Trophoblast cell (in vitro differentiated cells and primary cell): ENCODE measurements at regions not wholly inside any gene's neighbourhood (a gene's known extent, or its start where the extent isn't known, plus 50 kb on each side); places are given as distances from the start of the nearest gene placed in this dataset.

Experiments used
- DNase-seq, 2 donors: peaks; one replicate each; pipeline ENCODE4 v3.0.0-alpha.2; 2016
- H2AFZ ChIP-seq: 2 replicates; pipeline ENCODE4 v1.6.1; 2013; ENCODE audit warnings: low read length, moderate library complexity, mild to moderate bottlenecking; ENCODE audit not compliant: insufficient read depth, poor library complexity
- H2AK5ac ChIP-seq: 2 replicates; pipeline ENCODE4 v1.6.1; 2013; ENCODE audit warnings: mild to moderate bottlenecking, low read length
- H2BK120ac ChIP-seq: 2 replicates; pipeline ENCODE4 v1.6.1; 2013; ENCODE audit warnings: low read length, mild to moderate bottlenecking, moderate library complexity; ENCODE audit not compliant: insufficient read depth, poor library complexity
- H2BK12ac ChIP-seq: 2 replicates; pipeline ENCODE4 v1.6.1; 2013; ENCODE audit warnings: mild to moderate bottlenecking, low read length, moderate library complexity
- H2BK5ac ChIP-seq: 2 replicates; pipeline ENCODE4 v1.6.1; 2013; ENCODE audit warnings: low read length, low read depth, moderate library complexity, mild to moderate bottlenecking; ENCODE audit not compliant: poor library complexity
- H3K14ac ChIP-seq: 2 replicates; pipeline ENCODE4 v1.6.1; 2013; ENCODE audit warnings: mild to moderate bottlenecking, low read length
- H3K18ac ChIP-seq: 2 replicates; pipeline ENCODE4 v1.6.1; 2013; ENCODE audit warnings: mild to moderate bottlenecking, low read length
- H3K23ac ChIP-seq: 2 replicates; pipeline ENCODE4 v1.6.1; 2013; ENCODE audit warnings: low read length
- H3K27ac ChIP-seq: 2 replicates; pipeline ENCODE4 v1.5.1; 2013; ENCODE audit warnings: low read depth, mild to moderate bottlenecking, inconsistent platforms, low read length, moderate library complexity
- H3K27me3 ChIP-seq: 2 replicates; pipeline ENCODE4 v1.6.1; 2013; ENCODE audit warnings: inconsistent platforms, mild to moderate bottlenecking, low read length, moderate library complexity; ENCODE audit not compliant: insufficient read depth
- H3K36me3 ChIP-seq, 2 experiments: 1 replicate in 1 of 2; 2 replicates in 1 of 2; pipeline ENCODE4 v1.6.1; 2013; ENCODE audit warnings: low read length in 2 of 2, mild to moderate bottlenecking in 2 of 2, moderate library complexity in 1 of 2; ENCODE audit not compliant: insufficient read depth in 2 of 2, control insufficient read depth in 1 of 2
- H3K4ac ChIP-seq: 2 replicates; pipeline ENCODE4 v1.6.1; 2013; ENCODE audit warnings: low read depth, mild to moderate bottlenecking, low read length, moderate library complexity
- H3K4me1 ChIP-seq, 2 experiments: 1 replicate in 1 of 2; 2 replicates in 1 of 2; pipeline ENCODE4 v1.6.1; 2013; ENCODE audit warnings: low read length in 2 of 2, mild to moderate bottlenecking in 2 of 2, moderate library complexity in 1 of 2; ENCODE audit not compliant: insufficient read depth in 2 of 2, control insufficient read depth in 1 of 2
- H3K4me2 ChIP-seq: 2 replicates; pipeline ENCODE4 v1.6.1; 2013; ENCODE audit warnings: inconsistent platforms, mild to moderate bottlenecking, low read length, moderate library complexity
- H3K4me3 ChIP-seq: 2 replicates; pipeline ENCODE4 v1.5.1; 2013; ENCODE audit warnings: mild to moderate bottlenecking, low read depth, low read length, inconsistent platforms
- H3K79me1 ChIP-seq: one replicate; pipeline ENCODE4 v1.6.1; 2013; ENCODE audit warnings: low read length
- H3K79me2 ChIP-seq: 2 replicates; pipeline ENCODE4 v1.6.1; 2013; ENCODE audit warnings: low read length, mild to moderate bottlenecking; ENCODE audit not compliant: control insufficient read depth, insufficient read depth, poor library complexity
- H3K9ac ChIP-seq: 2 replicates; pipeline ENCODE4 v1.6.1; 2013; ENCODE audit warnings: mild to moderate bottlenecking, low read length
- H3K9me3 ChIP-seq: 2 replicates; pipeline ENCODE4 v1.6.1; 2013; ENCODE audit warnings: low read depth, mild to moderate bottlenecking, control low read depth, inconsistent platforms, low read length; ENCODE audit not compliant: insufficient read depth
- H4K12ac ChIP-seq: 2 replicates; pipeline ENCODE4 v1.6.1; 2013; ENCODE audit warnings: low read depth, mild to moderate bottlenecking, low read length, moderate library complexity
- H4K8ac ChIP-seq: 2 replicates; pipeline ENCODE4 v1.6.1; 2013; ENCODE audit warnings: low read depth, mild to moderate bottlenecking, low read length, moderate library complexity
- H4K91ac ChIP-seq: one replicate; pipeline ENCODE4 v1.6.1; 2013; ENCODE audit warnings: low read depth, mild to moderate bottlenecking, low read length, moderate library complexity
- WGBS: extraction: QIAGEN DNeasy Blood & Tissue Kit; methylation state at CpG from one replicate; pipeline ENCODE4 v1.1.7; 2013; ENCODE audit warnings: missing lambda C conversion rate; ENCODE audit not compliant: insufficient read length, insufficient coverage; ENCODE audit errors: extremely low coverage; 5-methylcytosine and 5-hydroxymethylcytosine counted together

DNA sequence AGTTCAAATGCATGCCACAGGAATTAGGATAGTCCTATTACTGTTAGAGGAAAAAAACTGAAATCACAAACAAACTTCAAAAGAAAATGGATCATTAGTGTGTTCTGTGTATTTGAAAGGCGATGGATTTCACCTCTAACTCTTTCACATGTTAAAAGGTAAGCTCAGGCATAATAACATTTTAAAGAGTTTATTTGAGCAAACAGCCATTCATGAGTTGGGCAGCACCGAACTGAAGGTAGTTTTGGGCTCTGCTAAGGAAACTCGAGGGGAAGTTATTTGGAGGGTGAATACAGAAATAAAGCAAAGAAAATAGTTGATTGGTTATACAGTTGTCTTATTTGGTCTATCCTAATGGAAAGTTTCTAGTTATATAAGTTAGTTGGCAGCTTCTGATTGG, 546.5 kb upstream of the POU3F2 start:
- H2AFZ ChIP-seq = no peak overlapping the region
- H2BK120ac ChIP-seq = no peak overlapping the region
- no peak overlapping the region for H3K23ac ChIP-seq
- no peak overlapping the region for H3K9ac ChIP-seq
- H2AK5ac ChIP-seq = no peak overlapping the region
- whole genome bisulfite sequencing = no CpG with 5 or more reads among the region's 3 CpGs
- H3K79me2 ChIP-seq = no peaks in the 10 kb centered on the region
- no peaks in the 10 kb centered on the region for H3K9me3 ChIP-seq
- no peak overlapping the region for H3K18ac ChIP-seq
- no peaks in the 10 kb centered on the region for H3K4me1 ChIP-seq
- no peak overlapping the region for H4K12ac ChIP-seq
- no peak overlapping the region for H3K4ac ChIP-seq
- H4K8ac ChIP-seq = no peak overlapping the region
- no peak overlapping the region for H3K4me2 ChIP-seq
- no peak overlapping the region for H3K14ac ChIP-seq
- no peak overlapping the region for H3K27ac ChIP-seq
- H3K4me3 ChIP-seq = no peak overlapping the region
- H2BK5ac ChIP-seq = no peak overlapping the region
- H3K27me3 ChIP-seq = no peaks in the 10 kb centered on the region
- no peak overlapping the region for H4K91ac ChIP-seq
- H2BK12ac ChIP-seq = no peak overlapping the region
- DNase-seq = no peak
- H3K36me3 ChIP-seq = no peaks in the 10 kb centered on the region
- no peaks in the 10 kb centered on the region for H3K79me1 ChIP-seq

GRCh38 chr6:98292810-98293209, 541.6 kb upstream of the POU3F2 start:
- H3K18ac ChIP-seq = no peak overlapping the region
- H3K36me3 ChIP-seq = no peaks in the 10 kb centered on the region
- WGBS = no CpG with 5 or more reads among the region's 3 CpGs

GRCh38 chr6:98295515-98296175, 538.7 kb upstream of the POU3F2 start:
- Histone ChIP-seq H3K9ac (no peak overlapping the region), H3K4ac (no peak overlapping the region), H3K18ac (no peak overlapping the region), H3K79me1 (no peaks in the 10 kb centered on the region), H3K4me3 (no peak overlapping the region), H3K79me2 (no peaks in the 10 kb centered on the region), H2BK120ac (no peak overlapping the region), H2BK12ac (no peak overlapping the region), H3K4me2 (no peak overlapping the region), H4K8ac (no peak overlapping the region), H4K12ac (no peak overlapping the region), H4K91ac (no peak overlapping the region), H3K4me1 (no peaks in the 10 kb centered on the region), H3K27me3 (no peaks in the 10 kb centered on the region), H2AFZ (no peak overlapping the region), H3K36me3 (no peaks in the 10 kb centered on the region), H3K23ac (no peak overlapping the region), H3K14ac (no peak overlapping the region), H3K9me3 (no peaks in the 10 kb centered on the region), H3K27ac (no peak overlapping the region), H2BK5ac (no peak overlapping the region), H2AK5ac (no peak overlapping the region)
- no CpG with 5 or more reads among the region's 5 CpGs for WGBS
- no peak for DNase-seq

More at GRCh38 chr6:98292810-98293209, 541.6 kb upstream of the POU3F2 start:
- H4K12ac ChIP-seq = no peak overlapping the region
- no peak overlapping the region for H3K23ac ChIP-seq
- H2BK120ac ChIP-seq = no peak overlapping the region
- H4K91ac ChIP-seq = no peak overlapping the region
- H2BK12ac ChIP-seq = no peak overlapping the region
- no peak overlapping the region for H3K14ac ChIP-seq
- DNase-seq = no peak
- no peaks in the 10 kb centered on the region for H3K79me1 ChIP-seq
- no peaks in the 10 kb centered on the region for H3K79me2 ChIP-seq
- no peak overlapping the region for H2AK5ac ChIP-seq
- H3K4me2 ChIP-seq = no peak overlapping the region
- H3K27ac ChIP-seq = no peak overlapping the region
- H2BK5ac ChIP-seq = no peak overlapping the region
- no peak overlapping the region for H3K4me3 ChIP-seq
- no peaks in the 10 kb centered on the region for H3K27me3 ChIP-seq
- no peaks in the 10 kb centered on the region for H3K9me3 ChIP-seq
- no peak overlapping the region for H3K9ac ChIP-seq
- H4K8ac ChIP-seq = no peak overlapping the region
- no peak overlapping the region for H3K4ac ChIP-seq
- no peak overlapping the region for H2AFZ ChIP-seq
- no peaks in the 10 kb centered on the region for H3K4me1 ChIP-seq

- no peak overlapping the region for H3K4me2 ChIP-seq
- no peak overlapping the region for H3K23ac ChIP-seq
- H2AFZ ChIP-seq = no peak overlapping the region
- no peak overlapping the region for H3K14ac ChIP-seq
- no peak overlapping the region for H2BK120ac ChIP-seq
- H3K9me3 ChIP-seq = no peaks in the 10 kb centered on the region
- no peak for DNase-seq
- no peak overlapping the region for H3K9ac ChIP-seq
- WGBS = no CpG with 5 or more reads among the region's 4 CpGs
- no peak overlapping the region for H3K18ac ChIP-seq
- H3K4me3 ChIP-seq = no peak overlapping the region
- no peak overlapping the region for H4K91ac ChIP-seq
- no peak overlapping the region for H3K27ac ChIP-seq
- H3K36me3 ChIP-seq = no peaks in the 10 kb centered on the region
- no peak overlapping the region for H4K8ac ChIP-seq
- H3K79me1 ChIP-seq = no peaks in the 10 kb centered on the region
- no peak overlapping the region for H2BK5ac ChIP-seq
- no peak overlapping the region for H4K12ac ChIP-seq
- no peak overlapping the region for H2BK12ac ChIP-seq
- H3K79me2 ChIP-seq = no peaks in the 10 kb centered on the region
- no peaks in the 10 kb centered on the region for H3K27me3 ChIP-seq
- no peak overlapping the region for H3K4ac ChIP-seq
- H2AK5ac ChIP-seq = no peak overlapping the region
- H3K4me1 ChIP-seq = no peaks in the 10 kb centered on the region
These were observed 525.8 kb upstream of the POU3F2 start for GRCh38 chr6:98308564-98308963.
